ENCODE measurements at regions not wholly inside any gene's neighbourhood (a gene's known extent, or its start where the extent isn't known, plus 50 kb on each side); places are given as distances from the start of the nearest gene placed in this dataset.

DNA sequence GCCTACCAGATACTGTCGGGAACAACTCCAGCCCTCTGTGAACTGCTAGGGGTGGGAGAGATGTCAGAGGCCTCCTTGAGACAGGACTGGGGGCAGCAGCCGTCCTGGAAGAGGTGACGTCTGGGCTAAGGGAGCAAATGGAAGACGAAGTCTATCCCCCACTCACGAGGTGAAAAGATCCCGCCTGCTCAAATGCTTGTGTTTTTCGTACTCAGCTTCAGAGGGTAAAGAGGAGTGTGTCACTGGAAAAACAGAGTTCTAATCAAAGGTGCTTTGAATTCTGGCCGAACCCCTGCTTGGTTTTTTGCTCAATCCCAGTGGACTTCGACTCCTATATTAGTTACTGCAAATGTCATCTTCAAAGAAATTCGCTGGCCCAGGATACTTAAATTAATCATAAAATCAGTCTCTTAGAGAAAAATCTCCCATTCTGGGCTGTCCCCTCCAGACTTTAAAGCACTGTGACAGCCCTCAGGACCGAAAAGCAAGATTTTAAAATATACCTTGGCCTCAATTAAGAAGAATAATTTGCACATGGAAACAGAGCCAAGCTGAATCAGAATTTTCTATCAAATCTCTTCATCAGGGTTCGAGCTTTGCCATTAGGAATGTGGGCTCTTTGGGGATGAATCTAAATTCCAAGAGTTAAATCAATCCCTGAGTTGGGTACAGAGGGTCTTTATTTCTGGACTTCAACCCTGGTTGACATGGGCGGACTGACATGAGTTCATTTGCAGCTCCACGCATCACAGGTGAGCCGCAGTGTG lies 61.8 kb upstream of the AFDN start:
- ChIA-PET POLR2A (no interaction called here), CTCF (no interaction called here)
- Mint-ChIP-seq H3K4me3 (no peak overlapping the region), H3K27me3 (peaks cover 5% of the 10 kb centered on the region), H3K4me1 (ENCODE audit: low read depth) (no peaks in the 10 kb centered on the region), H3K36me3 (ENCODE audit: low read depth) (no peaks in the 10 kb centered on the region), H3K9me3 (no peaks in the 10 kb centered on the region), H3K27ac (no peak overlapping the region)
- TF ChIP-seq, protein P1, sequence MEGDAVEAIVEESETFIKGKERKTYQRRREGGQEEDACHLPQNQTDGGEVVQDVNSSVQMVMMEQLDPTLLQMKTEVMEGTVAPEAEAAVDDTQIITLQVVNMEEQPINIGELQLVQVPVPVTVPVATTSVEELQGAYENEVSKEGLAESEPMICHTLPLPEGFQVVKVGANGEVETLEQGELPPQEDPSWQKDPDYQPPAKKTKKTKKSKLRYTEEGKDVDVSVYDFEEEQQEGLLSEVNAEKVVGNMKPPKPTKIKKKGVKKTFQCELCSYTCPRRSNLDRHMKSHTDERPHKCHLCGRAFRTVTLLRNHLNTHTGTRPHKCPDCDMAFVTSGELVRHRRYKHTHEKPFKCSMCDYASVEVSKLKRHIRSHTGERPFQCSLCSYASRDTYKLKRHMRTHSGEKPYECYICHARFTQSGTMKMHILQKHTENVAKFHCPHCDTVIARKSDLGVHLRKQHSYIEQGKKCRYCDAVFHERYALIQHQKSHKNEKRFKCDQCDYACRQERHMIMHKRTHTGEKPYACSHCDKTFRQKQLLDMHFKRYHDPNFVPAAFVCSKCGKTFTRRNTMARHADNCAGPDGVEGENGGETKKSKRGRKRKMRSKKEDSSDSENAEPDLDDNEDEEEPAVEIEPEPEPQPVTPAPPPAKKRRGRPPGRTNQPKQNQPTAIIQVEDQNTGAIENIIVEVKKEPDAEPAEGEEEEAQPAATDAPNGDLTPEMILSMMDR (IDR thresholded peaks at IDR 0.05), result no peak
- no peak for ATAC-seq
- DNase-seq, result no peak
- intact Hi-C loops (cut with micrococcal nuclease), result no loop called here

GRCh38 chr6:167766986-167767714 lies 59.6 kb upstream of the AFDN start:
- POLR2A ChIA-PET, result no interaction called here
- Mint-ChIP-seq H3K27me3 (peaks cover 7% of the 10 kb centered on the region), H3K4me1 (ENCODE audit: low read depth) (no peaks in the 10 kb centered on the region), H3K27ac (no peak overlapping the region), H3K4me3 (no peak overlapping the region), H3K9me3 (no peaks in the 10 kb centered on the region), H3K36me3 (ENCODE audit: low read depth) (no peaks in the 10 kb centered on the region)
- TF ChIP-seq, protein P1 (IDR thresholded peaks at IDR 0.05), result no peak
- DNase-seq, result no peak
- no peak for ATAC-seq
- CTCF ChIA-PET, result no interaction called here
- intact Hi-C loops (cut with micrococcal nuclease), result no loop called here

DNA sequence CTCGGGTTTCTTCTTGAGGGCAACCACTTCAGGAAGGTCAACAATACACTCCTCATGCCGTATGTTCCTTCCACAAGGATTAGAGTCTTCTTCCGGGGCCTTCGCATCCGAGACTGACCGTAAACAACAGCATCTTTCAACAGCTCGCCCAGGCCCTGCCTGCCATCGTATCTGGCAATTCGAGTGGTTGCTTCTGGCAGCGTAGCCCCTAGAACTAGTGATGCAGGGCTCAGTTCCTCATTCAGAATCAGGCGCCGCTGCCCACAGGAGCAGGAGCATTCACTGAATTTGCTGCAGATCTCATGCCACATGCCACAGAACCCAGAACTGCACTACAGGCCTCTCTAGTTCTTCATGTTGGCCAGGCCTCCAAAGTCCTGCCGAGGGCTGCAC lies 59.0 kb upstream of the AFDN start:
- Mint-ChIP-seq H3K4me1 (ENCODE audit: low read depth) (no peaks in the 10 kb centered on the region), H3K4me3 (no peak overlapping the region), H3K27me3 (peaks cover 7% of the 10 kb centered on the region), H3K9me3 (no peaks in the 10 kb centered on the region), H3K27ac (no peak overlapping the region), H3K36me3 (ENCODE audit: low read depth) (no peaks in the 10 kb centered on the region)
- TF ChIP-seq, protein P1 (IDR thresholded peaks at IDR 0.05), result no peak
- ChIA-PET POLR2A (no interaction called here), CTCF (no interaction called here)
- ATAC-seq (no peak), DNase-seq (no peak)
- intact Hi-C loops (cut with micrococcal nuclease), result no loop called here

- Mint-ChIP-seq H3K27ac (no peak overlapping the region), H3K4me1 (ENCODE audit: low read depth) (no peaks in the 10 kb centered on the region), H3K27me3 (peaks cover 7% of the 10 kb centered on the region), H3K4me3 (no peak overlapping the region), H3K9me3 (no peaks in the 10 kb centered on the region), H3K36me3 (ENCODE audit: low read depth) (no peaks in the 10 kb centered on the region)
- intact Hi-C loops (cut with micrococcal nuclease), result no loop called here
- CTCF ChIA-PET, result no interaction called here
- no peak for DNase-seq
- no peak for ATAC-seq
- POLR2A ChIA-PET, result no interaction called here
- TF ChIP-seq, protein P1 (IDR thresholded peaks at IDR 0.05), result no peak
Measured at GRCh38 chr6:167768471-167769215, 58.1 kb upstream of the AFDN start.
